Frontal cortex (tissue), 3 donors: ENCODE measurements at regions not wholly inside any gene's neighbourhood (a gene's known extent, or its start where the extent isn't known, plus 50 kb on each side); places are given as distances from the start of the nearest gene placed in this dataset.
"Not testable (repeated sequence)": the region's sequence is repeated elsewhere in the genome, so short reads cannot be mapped to it uniquely, and the experiment has no call there.

Source experiments
- DNase-seq, 2 donors: peaks; one replicate each; pipeline ENCODE4 v3.0.0; 2012; ENCODE audit warnings: low spot score in 2 of 2
- FAIRE-seq: peaks from 2 replicates; lab custom pipeline; 2012; peaks lifted over from hg19 to GRCh38; lab: Jason Lieb, UNC
- donor health status: control.
- donor health status: control.
- donor health status: control.

DNA sequence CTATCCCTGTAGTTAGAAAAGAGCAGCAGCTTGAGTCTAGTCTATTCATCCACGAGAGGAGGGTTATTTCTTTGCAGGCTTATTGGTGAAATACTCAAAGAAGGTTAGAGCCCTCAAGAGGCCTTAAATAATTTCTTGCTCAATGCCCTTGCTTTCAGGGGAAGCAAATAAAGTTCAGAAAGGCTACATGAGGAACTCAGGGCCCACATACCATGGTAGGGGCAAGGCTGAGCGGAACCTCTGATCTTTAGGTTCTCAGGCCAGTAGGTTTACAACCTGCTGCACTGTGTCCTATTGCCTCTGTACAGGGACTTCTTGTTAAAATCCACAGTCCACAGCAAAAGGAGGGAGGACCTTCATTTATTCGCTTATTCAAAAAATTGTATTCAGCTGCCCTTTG, 101.7 kb downstream of the ADAMTS15 start:
- no peak for FAIRE-seq
- no peak for DNase-seq

DNA sequence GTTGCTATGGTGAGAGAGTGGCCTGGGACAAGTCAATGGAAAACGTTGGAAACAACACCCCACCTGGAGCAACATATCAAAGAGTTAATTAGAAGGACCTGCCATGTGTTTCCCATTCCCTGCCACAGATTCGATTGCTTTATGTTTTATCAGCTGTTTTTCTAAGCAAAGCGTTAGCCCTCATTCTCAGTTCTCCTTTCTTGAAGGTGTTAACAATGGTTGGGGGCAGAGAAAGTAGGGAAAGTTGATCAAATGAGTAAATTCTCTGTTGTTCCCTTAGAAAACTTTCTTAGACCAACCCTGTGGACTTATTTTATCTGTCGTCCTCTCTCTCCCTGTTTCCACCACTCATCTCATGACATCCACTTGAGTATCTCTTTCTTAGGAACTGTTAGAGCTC, 102.5 kb downstream of the ADAMTS15 start:
- DNase-seq = no peak
- FAIRE-seq = no peak

GRCh38 chr11:130551388-130551787, 102.9 kb downstream of the ADAMTS15 start:
- no peak for FAIRE-seq
- DNase-seq = no peak

DNA sequence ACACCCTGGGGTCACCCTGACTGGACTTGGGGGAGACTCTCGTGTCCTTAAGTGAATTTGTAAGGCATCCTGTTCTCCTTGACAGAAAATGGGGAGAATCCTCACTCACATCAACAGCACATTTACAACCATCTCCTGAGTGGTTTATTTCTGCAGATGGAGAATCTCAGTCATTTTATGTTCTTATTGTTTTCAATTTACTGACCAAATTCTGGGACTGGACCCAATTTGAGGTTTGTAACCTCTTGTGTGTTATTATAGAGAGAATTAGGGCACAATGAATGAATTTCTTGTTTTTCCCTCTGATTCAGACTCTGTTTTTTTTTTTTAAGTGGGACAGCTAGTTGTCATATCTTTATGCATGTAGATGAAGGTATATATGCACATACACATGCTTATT, 104.9 kb downstream of the ADAMTS15 start:
- DNase-seq (no peak), FAIRE-seq (no peak)

GRCh38 chr11:130554241-130555055, 106.0 kb downstream of the ADAMTS15 start:
- FAIRE-seq (no peak), DNase-seq (no peak)

DNA sequence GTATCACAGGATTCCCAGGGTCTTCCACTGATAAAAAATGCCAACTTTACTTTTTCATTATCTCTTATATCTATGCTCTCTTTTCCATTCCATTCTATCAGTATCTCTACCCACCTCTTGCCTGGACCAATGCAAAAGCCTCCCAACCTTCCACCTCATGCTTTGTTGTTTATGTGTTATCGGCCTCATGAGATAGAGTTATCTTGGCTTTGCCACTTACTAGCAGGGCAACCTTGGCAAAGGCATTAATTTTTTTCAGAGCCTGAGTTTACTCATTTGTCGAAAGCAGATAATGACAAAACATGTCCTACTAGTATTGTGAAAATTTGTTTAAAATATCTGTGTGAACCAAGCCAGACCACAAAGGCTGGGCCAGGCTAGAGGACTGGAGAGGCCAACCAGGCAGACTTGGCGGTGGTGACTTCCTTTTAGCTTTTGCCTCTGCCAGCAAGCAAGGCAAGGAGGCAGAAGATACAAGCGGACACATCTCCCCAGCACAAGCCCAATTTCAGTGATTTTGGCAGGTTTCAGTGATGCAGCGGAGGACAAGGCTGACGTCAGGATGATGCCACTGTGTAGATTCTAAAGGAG, 106.9 kb downstream of the ADAMTS15 start:
- no peak for DNase-seq
- no peak for FAIRE-seq

DNA sequence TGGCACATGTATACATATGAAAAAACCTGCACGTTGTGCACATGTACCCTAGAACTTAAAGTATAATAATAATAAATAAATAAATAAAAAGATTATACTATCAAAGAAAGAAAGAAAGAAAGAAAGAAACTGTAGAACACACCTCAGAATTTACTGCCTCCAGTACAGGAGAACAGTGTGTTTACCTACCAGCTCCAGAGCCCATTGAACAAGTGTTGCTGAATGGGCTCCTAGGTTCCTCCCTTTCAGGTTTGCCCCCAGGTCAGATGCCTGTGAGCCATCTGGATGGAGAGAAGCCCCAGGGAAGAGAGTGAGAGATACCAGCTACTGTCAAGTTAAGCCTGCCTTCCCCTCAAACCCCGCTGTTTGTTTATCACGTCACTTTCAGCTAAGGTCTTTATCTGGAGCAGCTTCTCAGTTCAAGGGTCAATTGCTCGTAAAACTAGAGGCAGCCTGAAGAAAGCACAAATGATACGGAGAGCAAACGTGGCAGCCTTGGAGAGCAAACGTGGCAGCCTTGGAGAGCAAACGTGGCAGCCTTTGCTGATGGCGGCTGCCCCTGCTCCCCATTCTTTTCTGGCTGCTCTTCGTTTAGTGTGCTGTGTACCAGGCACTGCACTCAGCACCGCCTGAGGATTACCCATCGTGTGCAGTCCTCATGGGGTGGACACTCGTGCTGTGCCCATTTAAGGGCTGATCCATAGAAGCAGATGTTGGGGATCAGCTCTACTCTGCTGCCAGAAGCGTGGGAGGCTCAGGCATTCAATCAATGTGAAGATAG, 111.7 kb downstream of the ADAMTS15 start:
- no peak for FAIRE-seq

DNA sequence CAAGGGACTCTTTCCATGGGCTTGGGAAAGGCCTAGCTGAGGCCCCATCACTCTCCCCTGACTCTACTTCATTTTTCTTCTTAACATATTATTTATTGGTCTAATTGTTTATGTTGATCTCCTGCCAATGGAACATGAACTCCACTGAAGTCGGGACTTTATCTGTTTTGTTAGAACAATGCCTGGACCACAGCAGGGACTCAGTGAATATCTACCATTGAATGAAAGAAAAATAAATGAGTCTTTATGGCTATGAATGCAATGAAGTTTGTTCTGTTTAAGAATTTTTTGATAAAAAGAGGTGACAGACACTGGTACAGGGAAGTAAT, 112.3 kb downstream of the ADAMTS15 start:
- DNase-seq (no peak), FAIRE-seq (no peak)

More for the DNA sequence above, 111.7 kb downstream of the ADAMTS15 start:
- no peak for DNase-seq

GRCh38 chr11:130561441-130561881, 113.0 kb downstream of the ADAMTS15 start:
- DNase-seq (no peak), FAIRE-seq (no peak)

GRCh38 chr11:130562549-130562948, 114.1 kb downstream of the ADAMTS15 start:
- DNase-seq (no peak), FAIRE-seq (no peak)

- not testable (repeated sequence) for FAIRE-seq, DNase-seq
These were observed 117.9 kb downstream of the ADAMTS15 start for GRCh38 chr11:130566360-130566759.

DNA sequence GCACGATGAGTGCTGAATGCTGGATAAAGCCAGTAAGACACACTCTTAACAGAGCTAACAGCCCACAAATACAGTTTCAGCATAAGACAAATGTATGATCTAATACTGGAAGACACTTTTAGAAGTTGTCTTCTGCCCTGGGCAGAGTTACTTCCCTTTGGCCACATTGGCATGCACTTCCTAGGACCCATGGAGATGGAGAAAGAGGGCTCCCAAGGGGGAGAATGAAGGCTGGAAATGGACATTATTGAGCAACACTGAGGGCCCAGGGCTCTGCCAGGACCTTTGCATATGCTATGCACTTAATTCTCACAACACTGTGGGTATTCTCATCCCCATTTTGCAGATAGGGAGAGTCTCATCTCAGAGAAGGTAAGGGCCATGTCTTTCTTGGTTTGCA, 123.1 kb downstream of the ADAMTS15 start:
- FAIRE-seq = no peak
- DNase-seq = no peak

- DNase-seq (no peak), FAIRE-seq (no peak)
These were observed 123.6 kb downstream of the ADAMTS15 start for GRCh38 chr11:130571947-130572584.

GRCh38 chr11:130573767-130574166, 125.3 kb downstream of the ADAMTS15 start:
- DNase-seq (no peak), FAIRE-seq (no peak)

GRCh38 chr11:130574740-130575139, 126.3 kb downstream of the ADAMTS15 start:
- DNase-seq (no peak), FAIRE-seq (no peak)

DNA sequence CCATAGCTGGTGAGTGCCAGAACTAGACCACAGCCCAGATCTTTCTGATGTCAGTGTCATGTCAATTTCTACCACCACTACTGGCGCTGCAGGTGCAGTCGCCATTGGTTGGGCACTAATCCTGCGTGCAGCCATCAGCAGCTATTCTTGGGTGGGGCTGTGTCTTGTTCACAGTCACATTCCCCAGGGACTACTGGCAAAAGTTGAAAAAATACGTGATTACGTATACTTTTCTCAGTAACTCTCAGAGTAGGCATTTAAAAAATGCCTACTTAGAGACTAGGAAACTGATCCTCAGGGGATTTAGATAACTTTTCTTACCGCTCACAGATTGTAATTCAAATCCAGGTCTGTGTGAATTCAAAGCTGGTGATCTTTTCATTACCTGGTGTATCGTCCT, 127.7 kb downstream of the ADAMTS15 start:
- DNase-seq (no peak), FAIRE-seq (no peak)

- no peak for DNase-seq
- FAIRE-seq = no peak
These were observed 130.4 kb downstream of the ADAMTS15 start for GRCh38 chr11:130578738-130579368.

DNA sequence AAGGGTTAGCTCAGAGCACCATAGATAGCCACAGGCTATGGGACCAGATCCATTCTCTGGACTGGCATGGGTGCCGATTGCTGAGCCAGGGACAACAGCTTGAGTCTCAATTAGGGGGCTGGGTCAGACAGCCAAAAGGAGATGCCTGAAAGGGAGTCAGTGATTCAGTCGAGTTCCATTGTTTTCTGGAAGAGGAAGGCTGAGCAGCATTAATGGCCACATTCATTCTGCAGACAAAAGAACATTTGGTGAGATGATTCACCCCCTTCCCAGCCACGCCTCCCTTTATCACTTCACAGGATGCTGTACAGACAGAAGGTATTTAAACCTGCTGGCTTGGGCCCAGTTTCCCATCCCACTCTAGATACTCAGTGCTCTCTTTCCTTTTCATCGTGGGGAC, 131.9 kb downstream of the ADAMTS15 start:
- FAIRE-seq (peak; percentile 45), DNase-seq (peak; percentile 54 to 59)

GRCh38 chr11:130580891-130581492, 132.5 kb downstream of the ADAMTS15 start:
- no peak for DNase-seq

DNA sequence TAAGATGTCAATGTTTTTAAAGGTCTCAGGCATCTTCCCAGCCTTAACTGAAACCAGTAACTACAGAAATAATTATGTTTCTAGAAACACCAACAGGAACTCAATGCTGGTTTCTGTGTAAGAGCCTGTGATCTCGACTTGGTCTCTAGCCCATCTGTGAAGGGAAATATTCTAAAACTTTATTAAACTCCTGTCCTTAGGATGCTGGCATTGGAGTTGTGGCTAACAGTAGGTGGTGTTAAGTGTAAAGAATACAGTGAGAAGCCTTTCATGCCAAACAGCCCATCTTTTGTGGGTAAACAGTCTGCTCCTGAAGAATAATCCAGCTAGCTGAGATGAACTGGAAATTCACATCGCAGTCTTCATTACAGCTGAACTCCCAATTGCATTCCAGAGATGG, 133.2 kb downstream of the ADAMTS15 start:
- FAIRE-seq = no peak

More at GRCh38 chr11:130580891-130581492, 132.5 kb downstream of the ADAMTS15 start:
- no peak for FAIRE-seq

More for the DNA sequence above, 133.2 kb downstream of the ADAMTS15 start:
- no peak for DNase-seq
